Astrocyte of the spinal cord (primary cell): ENCODE measurements at regions not wholly inside any gene's neighbourhood (a gene's known extent, or its start where the extent isn't known, plus 50 kb on each side); places are given as distances from the start of the nearest gene placed in this dataset.

Source experiments
- DNase-seq: peaks from one replicate; pipeline ENCODE4 v3.0.0; 2011; ENCODE audit warnings: low read depth, low spot score
- H3K4me3 ChIP-seq: 2 replicates; pipeline ENCODE4 v1.5.1; 2011; ENCODE audit warnings: low read depth, mild to moderate bottlenecking, low read length, moderate library complexity
- in situ Hi-C: cut with HindIII; loops from 2 replicates; pipeline ENCODE4 v1.10.0; 2017; ENCODE audit warnings: low sequenced_read_pairs
- TF ChIP-seq, protein P1 (sequence below): IDR thresholded peaks from 2 replicates; pipeline ENCODE4 v1.5.1; 2012; ENCODE audit warnings: low read depth, mild to moderate bottlenecking, low read length, inconsistent platforms

DNA sequence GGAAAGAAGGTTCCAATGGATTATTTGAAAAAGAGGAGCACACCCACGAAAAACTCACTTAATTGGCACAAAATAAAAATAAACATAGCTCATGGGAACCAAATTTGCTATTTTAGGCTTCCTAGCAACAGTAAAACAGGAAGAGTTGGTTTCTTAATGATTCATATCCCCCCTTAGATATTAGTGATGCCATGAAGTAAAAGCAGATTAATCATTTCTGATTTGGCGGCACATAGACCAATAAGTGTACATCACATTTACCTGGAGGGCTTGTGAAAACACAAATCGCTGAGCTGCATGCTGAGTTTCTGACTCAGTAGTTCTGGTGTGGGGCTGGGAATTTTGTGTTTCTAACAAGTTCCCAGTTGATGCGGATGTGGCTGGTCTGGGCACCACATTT is 260.4 kb downstream of the SLC4A3 start:
- DNase-seq = no peak
- TF ChIP-seq, protein P1, sequence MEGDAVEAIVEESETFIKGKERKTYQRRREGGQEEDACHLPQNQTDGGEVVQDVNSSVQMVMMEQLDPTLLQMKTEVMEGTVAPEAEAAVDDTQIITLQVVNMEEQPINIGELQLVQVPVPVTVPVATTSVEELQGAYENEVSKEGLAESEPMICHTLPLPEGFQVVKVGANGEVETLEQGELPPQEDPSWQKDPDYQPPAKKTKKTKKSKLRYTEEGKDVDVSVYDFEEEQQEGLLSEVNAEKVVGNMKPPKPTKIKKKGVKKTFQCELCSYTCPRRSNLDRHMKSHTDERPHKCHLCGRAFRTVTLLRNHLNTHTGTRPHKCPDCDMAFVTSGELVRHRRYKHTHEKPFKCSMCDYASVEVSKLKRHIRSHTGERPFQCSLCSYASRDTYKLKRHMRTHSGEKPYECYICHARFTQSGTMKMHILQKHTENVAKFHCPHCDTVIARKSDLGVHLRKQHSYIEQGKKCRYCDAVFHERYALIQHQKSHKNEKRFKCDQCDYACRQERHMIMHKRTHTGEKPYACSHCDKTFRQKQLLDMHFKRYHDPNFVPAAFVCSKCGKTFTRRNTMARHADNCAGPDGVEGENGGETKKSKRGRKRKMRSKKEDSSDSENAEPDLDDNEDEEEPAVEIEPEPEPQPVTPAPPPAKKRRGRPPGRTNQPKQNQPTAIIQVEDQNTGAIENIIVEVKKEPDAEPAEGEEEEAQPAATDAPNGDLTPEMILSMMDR = no peak
- H3K4me3 ChIP-seq = no peak overlapping the region
- in situ Hi-C loops = no loop called here

DNA sequence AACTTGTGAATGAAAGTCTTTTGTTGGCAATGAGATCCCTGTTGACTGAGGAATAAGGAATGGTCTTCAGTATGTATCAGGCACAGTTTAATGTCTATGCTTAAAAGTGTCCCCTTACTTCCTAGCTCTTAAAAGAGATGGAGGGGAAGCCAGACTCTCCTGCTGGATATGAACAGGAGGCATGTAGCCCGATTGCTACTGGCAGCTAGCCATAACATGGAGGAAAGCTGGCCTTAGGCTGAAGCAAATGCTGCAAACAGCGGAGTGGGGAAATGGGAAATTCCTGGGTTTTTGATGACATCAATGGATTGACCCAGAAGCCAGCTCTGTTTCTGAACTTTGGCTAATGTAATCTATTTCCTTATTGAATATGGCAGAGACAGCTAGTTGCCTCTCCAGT is 266.1 kb downstream of the SLC4A3 start:
- no peak overlapping the region for H3K4me3 ChIP-seq
- in situ Hi-C loops = no loop called here
- TF ChIP-seq, protein P1 = no peak
- no peak for DNase-seq

DNA sequence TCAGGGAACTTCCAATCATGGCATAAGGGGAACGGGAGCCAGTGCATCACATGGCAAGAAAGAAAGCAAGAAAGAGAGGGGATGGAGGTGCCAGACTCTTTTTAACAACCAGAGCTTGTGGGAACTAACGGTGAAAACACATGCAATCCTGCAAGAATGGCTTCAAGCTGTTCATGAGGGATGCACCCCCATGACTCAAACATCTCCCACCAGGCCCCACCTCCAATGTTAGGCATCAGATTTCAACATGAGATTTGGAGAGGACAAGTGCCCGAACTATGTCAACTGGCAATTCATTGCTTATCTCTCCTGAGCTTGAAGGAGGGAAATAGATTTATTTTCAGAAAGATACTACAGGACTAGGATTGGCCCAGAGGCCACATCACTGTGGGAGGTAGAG is 270.0 kb downstream of the SLC4A3 start:
- no peak for DNase-seq
- no peak overlapping the region for H3K4me3 ChIP-seq
- TF ChIP-seq, protein P1 = no peak
- in situ Hi-C loops = no loop called here

DNA sequence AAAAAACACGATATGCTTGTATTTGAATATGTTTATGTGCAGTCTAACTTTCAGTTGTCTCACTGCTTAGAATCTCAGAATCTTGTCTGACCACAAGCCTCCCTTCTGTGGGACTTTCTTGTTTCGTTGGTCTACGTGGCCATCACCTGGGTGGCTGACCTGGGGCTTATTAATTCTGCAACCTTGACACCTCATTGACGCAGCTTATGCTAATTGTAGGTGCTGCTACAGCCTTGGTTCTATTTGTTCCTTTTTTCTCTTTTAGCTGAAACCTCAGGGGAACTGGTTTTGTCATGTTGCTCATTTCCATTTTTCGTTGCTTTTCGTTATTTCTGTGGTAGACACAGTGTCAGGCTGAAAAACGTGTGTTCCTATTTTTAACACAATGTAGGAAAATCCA is 273.7 kb downstream of the SLC4A3 start:
- no peak for DNase-seq
- in situ Hi-C loops = no loop called here
- H3K4me3 ChIP-seq = no peak overlapping the region
- TF ChIP-seq, protein P1 = no peak

DNA sequence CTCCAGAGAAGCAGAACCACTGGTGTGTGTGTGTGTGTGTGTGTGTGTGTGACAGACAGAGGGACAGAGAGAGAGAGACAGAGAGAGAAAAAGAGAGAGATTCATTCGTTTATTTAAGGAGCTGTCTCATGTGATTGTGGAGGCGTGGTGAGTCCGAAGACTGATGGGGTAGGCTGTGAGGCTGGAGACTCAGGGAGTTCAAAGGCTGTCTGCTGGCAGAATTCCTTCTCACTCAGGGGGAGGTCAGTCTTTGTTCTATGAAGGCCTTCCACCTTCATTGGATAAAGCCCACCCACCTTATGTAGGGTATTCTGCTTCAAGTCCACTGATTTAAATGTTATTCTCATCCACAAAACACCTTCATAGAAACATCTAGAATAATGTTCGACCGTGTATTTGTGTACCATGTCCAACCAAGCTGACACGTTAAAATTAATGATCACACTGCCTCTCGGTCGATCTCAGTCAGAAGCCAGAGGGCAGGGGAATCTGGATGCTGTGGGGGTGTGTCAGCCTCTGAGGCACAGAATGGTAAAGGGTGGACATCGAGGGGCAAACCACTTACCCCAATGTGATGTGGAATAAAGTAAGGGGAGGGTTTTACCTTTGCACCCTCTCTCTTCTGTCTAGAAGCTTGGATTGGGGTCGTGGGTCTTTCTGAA is 275.6 kb downstream of the SLC4A3 start:
- DNase-seq = no peak
- H3K4me3 ChIP-seq = no peak overlapping the region
- TF ChIP-seq, protein P1 = no peak
- in situ Hi-C loops = no loop called here

DNA sequence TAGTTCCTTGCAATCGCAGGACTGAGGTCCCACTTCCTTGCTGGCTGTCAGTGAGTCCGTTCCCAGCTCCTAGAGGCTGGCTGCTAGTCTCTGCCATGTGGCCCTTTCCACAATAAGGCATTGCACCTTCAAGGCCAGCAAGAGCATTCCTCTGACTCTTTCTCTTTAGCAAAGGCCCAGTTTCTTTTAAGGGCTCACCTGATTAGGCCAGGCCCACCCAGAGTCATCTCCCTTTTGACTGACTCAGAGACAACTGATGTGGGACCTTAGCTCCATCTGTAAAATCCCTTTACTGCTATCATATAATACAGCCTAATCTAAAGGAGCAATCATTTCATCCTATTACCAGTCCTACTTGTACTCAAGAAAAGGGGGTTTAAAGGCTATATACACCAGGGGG is 278.2 kb downstream of the SLC4A3 start:
- in situ Hi-C loops = no loop called here
- TF ChIP-seq, protein P1 = no peak
- DNase-seq = no peak
- H3K4me3 ChIP-seq = no peak overlapping the region
